ENCODE measurements at regions not wholly inside any gene's neighbourhood (a gene's known extent, or its start where the extent isn't known, plus 50 kb on each side); places are given as distances from the start of the nearest gene placed in this dataset.

- no CpG with 5 or more reads among the region's 8 CpGs for WGBS (ENCODE audit: extremely low coverage, insufficient read length, low lambda C conversion rate)
- Mint-ChIP-seq H3K9me3 (no peaks in the 10 kb centered on the region), H3K36me3 (ENCODE audit: insufficient read depth in 1 of 3, low read depth in 3 of 3) (no peaks in the 10 kb centered on the region), H3K4me3 (no peak overlapping the region), H3K27ac (peak overlapping the region in 1 of 3 experiments; percentile 61; a peak in 2 of 7 replicates), H3K4me1 (peaks cover 9 to 14% of the 10 kb centered on the region in 2 experiments), H3K27me3 (ENCODE audit: low read depth) (peaks cover 3% of the 10 kb centered on the region; the same call in 1 of the 2 replicates)
- Histone ChIP-seq H4K8ac (replicated peaks; ENCODE audit: insufficient read length, low read depth, low read length) (no peak overlapping the region), H3K79me2 (ENCODE audit: insufficient read depth, low read length) (no peaks in the 10 kb centered on the region), H3K9ac (ENCODE audit: extremely low read depth, insufficient read length, low read length) (no peak overlapping the region), H3K56ac (ENCODE audit: insufficient read length, low read depth, low read length) (no peak overlapping the region), H3K4me2 (ENCODE audit: insufficient read depth, insufficient read length, low read length) (no peak overlapping the region), H3K23me2 (ENCODE audit: insufficient read length, low read depth, low read length, poor library complexity, severe bottlenecking) (no peaks in the 10 kb centered on the region), H3T11ph (ENCODE audit: low read length) (no peak overlapping the region), H2BK20ac (ENCODE audit: low read depth, low read length, poor library complexity, severe bottlenecking) (no peak overlapping the region), H3K27ac (ENCODE audit: insufficient read length, low read depth, low read length) (no peak overlapping the region), H3K23ac (ENCODE audit: insufficient read length, low read depth, low read length) (no peak overlapping the region), H3K4ac (ENCODE audit: low read depth, low read length) (no peak overlapping the region), H2BK15ac (ENCODE audit: low read depth, low read length) (no peak overlapping the region), H2BK5ac (ENCODE audit: insufficient read length, low read length) (no peak overlapping the region), H2BK12ac (ENCODE audit: insufficient read length, low read depth, low read length) (no peak overlapping the region), H3K27me3 (ENCODE audit: insufficient read depth, low read length) (no peaks in the 10 kb centered on the region), H3K18ac (ENCODE audit: insufficient read length, low read depth, low read length) (no peak overlapping the region), H2AK5ac (ENCODE audit: insufficient read length, low read length) (no peak overlapping the region), H4K5ac (ENCODE audit: insufficient read length, low read depth, low read length) (no peak overlapping the region), H2BK120ac (ENCODE audit: low read depth, low read length, poor library complexity, severe bottlenecking) (no peak overlapping the region), H2AFZ (ENCODE audit: low read length) (no peak overlapping the region), H3K79me1 (ENCODE audit: insufficient read depth, low read depth, low read length, poor library complexity, severe bottlenecking) (no peaks in the 10 kb centered on the region), H4K91ac (ENCODE audit: insufficient read length, low read depth, low read length) (no peak overlapping the region), H3K14ac (ENCODE audit: insufficient read depth, low read length) (no peak overlapping the region), H3K9me3 (ENCODE audit: control insufficient read depth, low read depth, low read length) (no peaks in the 10 kb centered on the region), H4K20me1 (ENCODE audit: control insufficient read depth, insufficient read depth, insufficient read length) (no peaks in the 10 kb centered on the region), H3K4me1 (ENCODE audit: insufficient read depth, low read length) (no peaks in the 10 kb centered on the region)
- no peak for DNase-seq
- TF ChIP-seq CTCF (conservative IDR thresholded peaks at IDR 0.05) = no peak
Observed at GRCh38 chr11:135046556-135046955, 634.5 kb upstream of the B3GAT1 start.
